T-helper 9 cell (primary cell): ENCODE measurements at regions not wholly inside any gene's neighbourhood (a gene's known extent, or its start where the extent isn't known, plus 50 kb on each side); places are given as distances from the start of the nearest gene placed in this dataset.
A peak's percentile ranks its signal among the peaks of the same experiment; 100 is the strongest.

Experiments used
- DNase-seq: peaks from one replicate; pipeline ENCODE4 v3.0.0-alpha.2; 2020

- no peak for DNase-seq
Observed at GRCh38 chr20:9981829-9982228, 53.0 kb upstream of the ANKEF1 start.

- DNase-seq = peak; percentile 1
Observed at GRCh38 chr20:9978397-9979004, 56.3 kb upstream of the ANKEF1 start.

- no peak for DNase-seq
Observed at GRCh38 chr20:9977629-9978028, 57.2 kb upstream of the ANKEF1 start.

GRCh38 chr20:9974324-9974723, 60.5 kb upstream of the ANKEF1 start:
- no peak for DNase-seq

- no peak for DNase-seq
Observed at GRCh38 chr20:9971746-9972145, 63.0 kb upstream of the ANKEF1 start.

GRCh38 chr20:9969626-9970025, 65.2 kb upstream of the ANKEF1 start:
- no peak for DNase-seq

- no peak for DNase-seq
Observed at GRCh38 chr20:9968015-9968414, 66.8 kb upstream of the ANKEF1 start.

- no peak for DNase-seq
Observed at GRCh38 chr20:9966966-9967365, 67.8 kb upstream of the ANKEF1 start.

- DNase-seq = no peak
Observed at GRCh38 chr20:9963029-9963428, 71.8 kb upstream of the ANKEF1 start.

- DNase-seq = no peak
Observed at GRCh38 chr20:9958693-9959092, 76.1 kb upstream of the ANKEF1 start.

GRCh38 chr20:9955646-9956045, 79.1 kb upstream of the ANKEF1 start:
- no peak for DNase-seq

GRCh38 chr20:9949563-9949962, 85.2 kb upstream of the ANKEF1 start:
- no peak for DNase-seq

GRCh38 chr20:9945408-9945807, 89.4 kb upstream of the ANKEF1 start:
- DNase-seq = no peak

- no peak for DNase-seq
Observed at GRCh38 chr20:9942736-9943135, 92.1 kb upstream of the ANKEF1 start.

- DNase-seq = no peak
Observed at GRCh38 chr20:9940329-9940728, 94.5 kb upstream of the ANKEF1 start.

GRCh38 chr20:9939231-9939630, 95.6 kb upstream of the ANKEF1 start:
- DNase-seq = no peak

GRCh38 chr20:9935285-9935684, 96.4 kb upstream of the PAK5 start:
- no peak for DNase-seq

- DNase-seq = no peak
Observed at GRCh38 chr20:9930142-9930541, 91.3 kb upstream of the PAK5 start.

GRCh38 chr20:9928955-9929354, 90.1 kb upstream of the PAK5 start:
- no peak for DNase-seq

GRCh38 chr20:9928281-9928737, 89.4 kb upstream of the PAK5 start:
- DNase-seq = no peak

GRCh38 chr20:9927224-9927623, 88.3 kb upstream of the PAK5 start:
- no peak for DNase-seq

- DNase-seq = no peak
Observed at GRCh38 chr20:9926476-9926875, 87.6 kb upstream of the PAK5 start.

GRCh38 chr20:9926007-9926406, 87.1 kb upstream of the PAK5 start:
- no peak for DNase-seq

- no peak for DNase-seq
Observed at GRCh38 chr20:9923648-9924047, 84.8 kb upstream of the PAK5 start.

GRCh38 chr20:9920866-9921265, 82.0 kb upstream of the PAK5 start:
- DNase-seq = no peak
